ENCODE measurements at regions not wholly inside any gene's neighbourhood (a gene's known extent, or its start where the extent isn't known, plus 50 kb on each side); places are given as distances from the start of the nearest gene placed in this dataset.

GRCh38 chr6:99064834-99065233 is 117.1 kb upstream of the FBXL4 start:
- DNase-seq: no peak

- DNase-seq: no peak
These were observed 88.9 kb upstream of the FBXL4 start for GRCh38 chr6:99036672-99037071.

- no peak for DNase-seq
These were observed 84.7 kb upstream of the FBXL4 start for GRCh38 chr6:99032396-99032795.

DNA sequence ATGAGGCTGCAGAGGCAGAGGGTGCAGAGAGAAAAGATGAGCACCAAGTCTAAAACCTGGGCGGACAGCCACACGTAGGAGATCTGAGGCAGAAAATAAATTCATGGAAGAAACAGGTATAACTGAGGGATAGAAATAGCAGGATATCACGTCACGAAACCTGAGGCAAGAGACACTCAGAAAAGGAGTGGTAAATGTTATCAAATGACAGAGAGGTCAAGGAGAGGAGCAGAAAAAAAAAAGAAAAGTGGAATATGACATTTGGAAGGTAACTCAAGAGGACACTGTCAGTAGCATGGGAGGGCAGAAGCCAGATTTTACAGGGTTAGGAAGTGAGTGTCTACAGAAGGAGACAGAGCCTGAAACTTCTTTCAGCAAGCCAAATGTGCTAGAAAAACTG is 84.2 kb upstream of the FBXL4 start:
- no peak for DNase-seq

DNA sequence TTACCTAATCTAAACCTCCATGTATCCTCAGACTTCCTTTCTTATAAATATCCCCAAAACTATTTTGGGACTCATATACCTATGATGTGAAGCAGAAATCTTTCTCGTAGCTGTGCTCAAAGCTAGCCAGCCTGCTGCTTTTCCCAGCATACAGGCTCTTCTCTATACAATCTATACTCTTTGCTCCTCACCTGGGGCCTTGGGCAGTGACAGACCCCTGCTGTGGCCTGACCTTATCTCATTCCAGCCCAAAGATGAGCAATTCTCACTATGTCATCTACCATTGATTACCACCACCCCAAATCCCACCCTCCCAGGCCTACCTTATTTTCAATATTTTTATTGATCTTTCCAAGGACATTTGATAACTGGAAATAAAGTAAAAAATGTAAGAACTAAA is 83.2 kb upstream of the FBXL4 start:
- no peak for DNase-seq

DNA sequence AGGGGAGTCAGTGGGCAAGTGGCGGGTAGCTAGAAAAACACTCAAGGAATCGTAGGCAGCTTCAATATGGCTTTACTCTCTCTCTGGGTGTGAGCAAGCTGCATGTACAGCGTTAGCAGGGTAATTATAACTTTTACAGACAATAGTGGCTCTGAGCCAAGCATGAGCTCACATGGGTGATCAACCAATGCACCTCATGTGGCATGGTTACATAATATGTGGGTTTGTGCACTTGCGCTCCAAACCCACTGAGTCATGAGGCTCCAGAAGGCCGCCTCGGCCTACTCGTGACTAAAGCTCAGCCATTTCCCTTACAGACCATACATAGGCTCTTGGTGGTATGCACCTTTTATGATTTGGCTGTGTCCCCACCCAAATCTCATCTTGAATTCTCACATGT is 78.4 kb upstream of the FBXL4 start:
- DNase-seq: no peak

DNA sequence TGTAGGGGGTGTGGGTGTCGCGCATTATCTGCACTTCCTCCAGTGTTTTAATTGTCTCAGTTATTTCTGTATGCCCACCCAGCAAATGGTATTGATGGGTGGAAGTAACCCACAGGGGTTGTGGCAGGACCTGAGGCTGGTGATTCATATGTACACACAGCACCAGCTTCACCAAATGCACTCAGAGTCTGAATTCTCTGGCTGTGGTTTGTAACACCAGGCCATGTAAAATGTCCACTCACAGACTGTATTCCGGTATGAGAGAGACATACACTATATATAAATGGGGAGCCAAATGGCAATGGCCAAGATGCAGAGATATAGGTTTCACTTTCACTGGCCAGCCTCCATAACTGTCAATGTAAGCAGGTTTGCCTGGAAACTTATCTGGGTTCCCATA is 76.3 kb upstream of the FBXL4 start:
- DNase-seq: no peak

- DNase-seq: no peak
These were observed 74.4 kb upstream of the FBXL4 start for GRCh38 chr6:99022039-99022609.

GRCh38 chr6:99019381-99019780 is 71.6 kb upstream of the FBXL4 start:
- DNase-seq: no peak

GRCh38 chr6:99017150-99017549 is 69.4 kb upstream of the FBXL4 start:
- DNase-seq: no peak

- DNase-seq: no peak
These were observed 68.6 kb upstream of the FBXL4 start for GRCh38 chr6:99016355-99016754.

- no peak for DNase-seq
These were observed 66.3 kb upstream of the FBXL4 start for GRCh38 chr6:99014061-99014460.

GRCh38 chr6:99013661-99014060 is 65.9 kb upstream of the FBXL4 start:
- no peak for DNase-seq

- DNase-seq: no peak
These were observed 65.4 kb upstream of the FBXL4 start for GRCh38 chr6:99013145-99013544.

DNA sequence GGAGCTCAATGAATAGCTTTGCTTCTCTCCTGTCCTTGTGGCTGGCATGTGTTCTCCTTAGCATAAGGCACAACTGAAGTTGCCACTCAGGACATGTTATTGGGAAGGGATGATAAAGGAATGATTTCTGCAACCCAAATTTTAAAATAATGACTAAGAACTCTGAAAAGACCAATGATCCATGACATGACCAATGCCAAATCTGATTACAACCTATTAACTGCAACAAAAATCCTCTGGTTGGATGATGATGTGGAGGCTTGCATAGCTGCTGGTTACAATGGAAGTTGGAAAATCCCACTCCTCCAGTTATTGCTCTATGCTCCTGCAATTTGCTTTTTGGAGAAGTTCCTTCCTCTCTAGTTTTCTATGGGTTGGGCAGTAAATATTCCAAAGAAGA is 63.4 kb upstream of the FBXL4 start:
- no peak for DNase-seq

- no peak for DNase-seq
These were observed 55.1 kb upstream of the FBXL4 start for GRCh38 chr6:99002831-99003230.

DNA sequence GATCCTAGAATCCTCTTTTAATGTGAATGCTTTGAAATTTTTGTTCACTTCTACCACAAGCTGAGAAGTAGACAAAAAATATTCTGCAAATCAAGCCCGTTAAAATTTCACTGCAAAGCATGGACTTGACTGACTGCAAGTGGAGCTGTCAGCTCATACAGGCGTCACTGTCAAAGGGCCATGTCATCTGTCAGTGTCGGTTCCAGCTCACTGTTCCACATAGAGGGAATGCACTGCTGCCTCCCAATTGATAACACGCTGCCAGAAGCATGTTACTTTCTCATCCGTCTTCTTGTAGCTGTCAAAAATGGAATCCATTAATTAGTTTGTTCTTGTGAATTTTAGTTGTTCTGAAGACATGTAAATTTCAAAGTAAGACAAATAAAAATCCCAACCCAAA is 50.4 kb upstream of the FBXL4 start:
- DNase-seq: no peak

Measured in hindlimb muscle (tissue), 1 donor.